SU-DHL-6 (cell line): ENCODE measurements at regions not wholly inside any gene's neighbourhood (a gene's known extent, or its start where the extent isn't known, plus 50 kb on each side); places are given as distances from the start of the nearest gene placed in this dataset.

Experiments used
- H2AFZ ChIP-seq: fragments of 200-600 bp; sonication (generic); 2 replicates; pipeline ENCODE4 v1.6.1; 2014; ENCODE audit warnings: low read depth, mild to moderate bottlenecking, moderate library complexity, mixed read lengths, antibody characterized with exemption, low read length; ENCODE audit not compliant: severe bottlenecking
- H3F3A ChIP-seq: fragments of 200-600 bp; shearing (Covaris generic); 2 replicates; pipeline ENCODE4 v1.6.0; 2016; ENCODE audit warnings: antibody characterized with exemption, mild to moderate bottlenecking; ENCODE audit not compliant: insufficient read depth
- H3K27ac ChIP-seq: fragments of 200-600 bp; sonication (generic); 2 replicates; pipeline ENCODE4 v1.5.1; 2016; ENCODE audit warnings: low read depth, mild to moderate bottlenecking, low read length, moderate library complexity, mixed read lengths
- H3K27me3 ChIP-seq: fragments of 200-600 bp; sonication (generic), shearing (Covaris generic); 2 replicates; pipeline ENCODE4 v1.6.0; 2014; ENCODE audit warnings: mild to moderate bottlenecking, low read length
- H3K36me3 ChIP-seq: fragments of 200-600 bp; sonication (generic); 2 replicates; pipeline ENCODE4 v1.6.1; 2014; ENCODE audit warnings: mild to moderate bottlenecking, low read length, mixed read lengths
- H3K4me2 ChIP-seq: fragments of 300-600, 200-600 bp; shearing (Covaris generic), sonication (generic); 2 replicates; pipeline ENCODE4 v1.6.0; 2014; ENCODE audit warnings: low read length, low read depth, mild to moderate bottlenecking; ENCODE audit not compliant: poor library complexity, severe bottlenecking
- H3K4me3 ChIP-seq: fragments of 200-600 bp; sonication (generic); 2 replicates; pipeline ENCODE4 v1.5.1; 2014; ENCODE audit warnings: antibody characterized with exemption, low read length, mild to moderate bottlenecking, mixed read lengths; ENCODE audit not compliant: insufficient read depth, poor library complexity, severe bottlenecking
- H3K79me2 ChIP-seq: fragments of 200-600 bp; sonication (generic); 2 replicates; pipeline ENCODE4 v1.6.1; 2014; ENCODE audit warnings: mild to moderate bottlenecking, low read length, moderate library complexity; ENCODE audit not compliant: insufficient read depth
- H3K9ac ChIP-seq: fragments of 200-600 bp; sonication (generic); 2 replicates; pipeline ENCODE4 v1.7.0; 2014; ENCODE audit warnings: mild to moderate bottlenecking, low read length
- H3K9me2 ChIP-seq: fragments of 200-600 bp; sonication (generic); replicated peaks from 2 replicates; pipeline ENCODE4 v1.6.1; 2014; ENCODE audit warnings: low read length; ENCODE audit not compliant: insufficient read depth
- H3K9me3 ChIP-seq: fragments of 200-600 bp; sonication (generic); 2 replicates; pipeline ENCODE4 v1.6.1; 2014; ENCODE audit warnings: low read length, mixed read lengths; ENCODE audit not compliant: insufficient read depth
- H4K20me1 ChIP-seq: fragments of 200-600 bp; sonication (generic); 2 replicates; pipeline ENCODE4 v1.6.1; 2014; ENCODE audit warnings: low read depth, mild to moderate bottlenecking, antibody characterized with exemption, low read length, moderate library complexity, mixed read lengths
- EZH2phosphoT487 ChIP-seq: fragments of 200-600 bp; sonication (generic), shearing (Covaris generic); conservative IDR thresholded peaks from 2 replicates; pipeline ENCODE4 v1.6.1; 2018; ENCODE audit warnings: mild to moderate bottlenecking, antibody characterized with exemption, low read length, moderate library complexity, mixed read lengths
- TF ChIP-seq, protein P1 (sequence below): fragments of 200-600 bp; sonication (generic); IDR thresholded peaks from one replicate; pipeline ENCODE4 v1.5.1; 2017; ENCODE audit warnings: antibody characterized with exemption, mild to moderate bottlenecking, low read length, moderate library complexity; ENCODE audit not compliant: insufficient read depth, poor library complexity, severe bottlenecking

DNA sequence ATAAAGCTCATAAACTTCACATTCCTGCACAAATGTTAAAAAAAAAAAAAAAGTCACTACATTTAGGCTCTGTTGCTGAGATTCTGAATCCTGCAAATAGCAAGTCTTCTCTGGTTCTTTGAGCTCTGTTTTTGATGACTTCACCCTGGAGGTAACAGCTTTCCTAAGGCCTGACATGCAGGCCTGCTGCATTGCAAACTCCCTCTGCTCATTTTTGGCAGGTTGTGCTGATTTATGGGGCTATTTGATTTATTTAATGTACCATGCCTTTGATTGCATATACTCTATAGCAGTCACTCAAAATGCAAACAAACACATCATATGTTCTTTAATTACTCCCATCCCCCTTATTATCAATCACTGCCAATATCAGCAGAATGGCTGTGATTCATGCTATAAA lies 416.1 kb upstream of the IZUMO3 start:
- no peak for TF ChIP-seq EZH2phosphoT487
- TF ChIP-seq, protein P1, sequence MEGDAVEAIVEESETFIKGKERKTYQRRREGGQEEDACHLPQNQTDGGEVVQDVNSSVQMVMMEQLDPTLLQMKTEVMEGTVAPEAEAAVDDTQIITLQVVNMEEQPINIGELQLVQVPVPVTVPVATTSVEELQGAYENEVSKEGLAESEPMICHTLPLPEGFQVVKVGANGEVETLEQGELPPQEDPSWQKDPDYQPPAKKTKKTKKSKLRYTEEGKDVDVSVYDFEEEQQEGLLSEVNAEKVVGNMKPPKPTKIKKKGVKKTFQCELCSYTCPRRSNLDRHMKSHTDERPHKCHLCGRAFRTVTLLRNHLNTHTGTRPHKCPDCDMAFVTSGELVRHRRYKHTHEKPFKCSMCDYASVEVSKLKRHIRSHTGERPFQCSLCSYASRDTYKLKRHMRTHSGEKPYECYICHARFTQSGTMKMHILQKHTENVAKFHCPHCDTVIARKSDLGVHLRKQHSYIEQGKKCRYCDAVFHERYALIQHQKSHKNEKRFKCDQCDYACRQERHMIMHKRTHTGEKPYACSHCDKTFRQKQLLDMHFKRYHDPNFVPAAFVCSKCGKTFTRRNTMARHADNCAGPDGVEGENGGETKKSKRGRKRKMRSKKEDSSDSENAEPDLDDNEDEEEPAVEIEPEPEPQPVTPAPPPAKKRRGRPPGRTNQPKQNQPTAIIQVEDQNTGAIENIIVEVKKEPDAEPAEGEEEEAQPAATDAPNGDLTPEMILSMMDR = no peak
- Histone ChIP-seq H4K20me1 (no peaks in the 10 kb centered on the region), H3K79me2 (no peaks in the 10 kb centered on the region), H3K9me2 (no peaks in the 10 kb centered on the region), H3K27ac (no peak overlapping the region), H3F3A (no peaks in the 10 kb centered on the region), H3K36me3 (no peaks in the 10 kb centered on the region), H3K27me3 (no peaks in the 10 kb centered on the region), H3K9me3 (no peaks in the 10 kb centered on the region), H3K9ac (no peak overlapping the region), H2AFZ (no peak overlapping the region), H3K4me3 (no peak overlapping the region), H3K4me2 (no peak overlapping the region)

DNA sequence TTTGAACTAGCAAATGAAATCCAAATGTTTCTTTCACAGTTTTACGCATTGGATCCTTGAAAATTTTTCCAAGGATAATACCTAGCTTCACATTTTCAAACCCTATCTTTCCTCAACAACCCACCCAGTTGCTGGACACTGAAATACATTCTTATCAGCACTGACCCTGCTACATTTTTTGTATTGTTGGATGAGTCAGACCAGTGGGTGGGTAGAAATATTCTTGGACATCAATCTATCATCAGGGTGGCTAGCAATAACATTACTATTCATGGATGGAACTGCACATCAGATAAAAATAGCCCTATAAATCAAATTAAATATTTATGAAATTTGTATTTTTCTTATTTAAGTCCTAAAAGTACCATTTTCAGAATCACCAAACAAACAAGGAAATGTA lies 407.4 kb upstream of the IZUMO3 start:
- H3K27me3 ChIP-seq = no peaks in the 10 kb centered on the region
- no peaks in the 10 kb centered on the region for H3K79me2 ChIP-seq
- H3K9me2 ChIP-seq = no peaks in the 10 kb centered on the region
- TF ChIP-seq, protein P1 = no peak
- no peak for TF ChIP-seq EZH2phosphoT487
- H3F3A ChIP-seq = no peaks in the 10 kb centered on the region
- no peaks in the 10 kb centered on the region for H4K20me1 ChIP-seq
- H3K27ac ChIP-seq = no peak overlapping the region
- no peak overlapping the region for H2AFZ ChIP-seq
- no peak overlapping the region for H3K4me2 ChIP-seq
- H3K4me3 ChIP-seq = no peak overlapping the region
- no peaks in the 10 kb centered on the region for H3K36me3 ChIP-seq
- no peak overlapping the region for H3K9ac ChIP-seq
- no peaks in the 10 kb centered on the region for H3K9me3 ChIP-seq

DNA sequence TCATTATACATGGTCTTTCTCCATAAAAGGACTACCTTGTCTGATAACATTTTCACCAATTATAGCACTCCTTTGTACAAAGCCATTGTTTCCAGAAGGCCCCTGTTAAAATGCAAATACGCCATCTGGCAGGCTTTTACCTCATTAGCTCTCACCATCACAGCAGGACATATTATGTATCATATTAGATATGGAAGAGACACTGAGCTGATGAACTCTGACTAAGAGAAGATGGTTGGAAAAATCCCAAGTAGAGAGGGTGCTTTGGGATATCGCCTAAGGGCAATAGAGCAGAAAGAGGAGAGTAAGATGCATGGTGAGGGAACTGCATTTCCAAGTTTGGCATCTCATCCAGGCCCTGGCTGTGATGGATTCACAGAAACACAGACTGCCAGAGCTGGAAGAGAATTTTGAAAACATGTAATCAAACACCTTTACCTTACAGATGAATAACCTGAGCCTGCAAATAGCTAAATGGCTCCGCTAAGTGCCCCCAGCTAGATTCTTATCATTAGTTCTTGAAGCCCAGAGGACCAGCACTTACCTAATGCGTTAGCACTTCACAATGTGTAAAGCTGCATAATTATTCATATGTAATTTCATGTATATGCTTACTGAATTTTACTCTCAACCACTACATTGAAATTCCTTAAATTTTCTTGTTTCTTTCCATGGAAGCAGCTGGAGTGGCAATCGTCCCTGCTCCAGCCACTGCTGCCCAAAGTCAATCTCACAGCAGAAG lies 393.6 kb upstream of the IZUMO3 start:
- no peaks in the 10 kb centered on the region for H3K79me2 ChIP-seq
- no peak overlapping the region for H2AFZ ChIP-seq
- H3K36me3 ChIP-seq = no peaks in the 10 kb centered on the region
- no peaks in the 10 kb centered on the region for H4K20me1 ChIP-seq
- H3K27me3 ChIP-seq = no peaks in the 10 kb centered on the region
- H3F3A ChIP-seq = no peaks in the 10 kb centered on the region
- H3K4me2 ChIP-seq = no peak overlapping the region
- H3K9ac ChIP-seq = no peak overlapping the region
- no peaks in the 10 kb centered on the region for H3K9me2 ChIP-seq
- H3K4me3 ChIP-seq = no peak overlapping the region
- H3K27ac ChIP-seq = no peak overlapping the region
- no peak for TF ChIP-seq EZH2phosphoT487
- TF ChIP-seq, protein P1 = no peak
- no peaks in the 10 kb centered on the region for H3K9me3 ChIP-seq
